ENCODE measurements at regions not wholly inside any gene's neighbourhood (a gene's known extent, or its start where the extent isn't known, plus 50 kb on each side); places are given as distances from the start of the nearest gene placed in this dataset.
"Not testable (repeated sequence)": the region's sequence is repeated elsewhere in the genome, so short reads cannot be mapped to it uniquely, and the experiment has no call there.

DNA sequence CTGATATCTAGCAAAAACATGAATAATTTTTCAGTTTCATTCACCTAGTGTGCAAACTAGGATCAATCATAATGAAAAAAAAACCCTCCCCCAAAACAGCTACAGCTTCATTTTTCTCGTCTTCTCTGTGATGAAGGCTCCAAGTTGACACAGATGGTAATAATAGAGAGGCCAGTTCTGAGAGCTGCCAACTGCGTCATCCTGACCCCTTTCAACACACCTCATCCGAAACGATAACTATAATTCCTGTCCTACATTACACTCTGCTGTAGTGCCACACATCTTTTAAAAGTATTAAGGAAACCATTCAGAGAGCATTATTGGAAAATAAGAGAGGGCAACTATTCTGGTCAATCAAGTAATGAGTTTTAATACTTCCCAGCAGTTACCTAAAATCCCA lies 962.3 kb upstream of the ADAMTS5 start:
- TF ChIP-seq, protein P1, sequence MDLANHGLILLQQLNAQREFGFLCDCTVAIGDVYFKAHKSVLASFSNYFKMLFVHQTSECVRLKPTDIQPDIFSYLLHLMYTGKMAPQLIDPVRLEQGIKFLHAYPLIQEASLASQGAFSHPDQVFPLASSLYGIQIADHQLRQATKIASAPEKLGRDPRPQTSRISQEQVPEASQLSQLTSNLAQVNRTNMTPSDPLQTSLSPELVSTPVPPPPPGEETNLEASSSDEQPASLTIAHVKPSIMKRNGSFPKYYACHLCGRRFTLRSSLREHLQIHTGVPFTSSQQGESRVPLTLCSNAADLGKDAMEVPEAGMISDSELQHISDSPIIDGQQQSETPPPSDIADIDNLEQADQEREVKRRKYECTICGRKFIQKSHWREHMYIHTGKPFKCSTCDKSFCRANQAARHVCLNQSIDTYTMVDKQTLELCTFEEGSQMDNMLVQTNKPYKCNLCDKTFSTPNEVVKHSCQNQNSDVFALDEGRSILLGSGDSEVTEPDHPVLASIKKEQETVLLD (IDR thresholded peaks at IDR 0.05), result not testable (repeated sequence)
- TF ChIP-seq RCOR1 (IDR thresholded peaks at IDR 0.05; ENCODE audit: borderline replicate concordance in 1 of 2, low read depth in 2 of 2, low read length in 2 of 2); EZH2 (IDR thresholded peaks at IDR 0.05; ENCODE audit: borderline replicate concordance, low read depth, low read length); ZFP30 (CRISPR knock-in tag; IDR thresholded peaks at IDR 0.05; ENCODE audit: borderline replicate concordance); MAFF (IDR thresholded peaks at IDR 0.05; ENCODE audit: low read length); POLR2A (conservative IDR thresholded peaks at IDR 0.05); CEBPB (tag; IDR thresholded peaks at IDR 0.05); POU5F1 (IDR thresholded peaks at IDR 0.05; ENCODE audit: borderline replicate concordance, low read depth, low read length, partially characterized antibody): not testable (repeated sequence)
- TF ChIP-seq, protein P2, sequence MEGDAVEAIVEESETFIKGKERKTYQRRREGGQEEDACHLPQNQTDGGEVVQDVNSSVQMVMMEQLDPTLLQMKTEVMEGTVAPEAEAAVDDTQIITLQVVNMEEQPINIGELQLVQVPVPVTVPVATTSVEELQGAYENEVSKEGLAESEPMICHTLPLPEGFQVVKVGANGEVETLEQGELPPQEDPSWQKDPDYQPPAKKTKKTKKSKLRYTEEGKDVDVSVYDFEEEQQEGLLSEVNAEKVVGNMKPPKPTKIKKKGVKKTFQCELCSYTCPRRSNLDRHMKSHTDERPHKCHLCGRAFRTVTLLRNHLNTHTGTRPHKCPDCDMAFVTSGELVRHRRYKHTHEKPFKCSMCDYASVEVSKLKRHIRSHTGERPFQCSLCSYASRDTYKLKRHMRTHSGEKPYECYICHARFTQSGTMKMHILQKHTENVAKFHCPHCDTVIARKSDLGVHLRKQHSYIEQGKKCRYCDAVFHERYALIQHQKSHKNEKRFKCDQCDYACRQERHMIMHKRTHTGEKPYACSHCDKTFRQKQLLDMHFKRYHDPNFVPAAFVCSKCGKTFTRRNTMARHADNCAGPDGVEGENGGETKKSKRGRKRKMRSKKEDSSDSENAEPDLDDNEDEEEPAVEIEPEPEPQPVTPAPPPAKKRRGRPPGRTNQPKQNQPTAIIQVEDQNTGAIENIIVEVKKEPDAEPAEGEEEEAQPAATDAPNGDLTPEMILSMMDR (IDR thresholded peaks at IDR 0.05 in 2 of 3, conservative IDR thresholded peaks at IDR 0.05 in 1 of 3; ENCODE audit: insufficient read depth in 2 of 3, low read depth in 1 of 3, low read length in 3 of 3), result not testable (repeated sequence)
- TF ChIP-seq, protein P3, sequence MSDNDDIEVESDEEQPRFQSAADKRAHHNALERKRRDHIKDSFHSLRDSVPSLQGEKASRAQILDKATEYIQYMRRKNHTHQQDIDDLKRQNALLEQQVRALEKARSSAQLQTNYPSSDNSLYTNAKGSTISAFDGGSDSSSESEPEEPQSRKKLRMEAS (CRISPR knock-in tag; IDR thresholded peaks at IDR 0.05), result not testable (repeated sequence)
